PC-3 (cell line): ENCODE measurements at regions not wholly inside any gene's neighbourhood (a gene's known extent, or its start where the extent isn't known, plus 50 kb on each side); places are given as distances from the start of the nearest gene placed in this dataset.

ENCODE experiments used
- ATAC-seq: fragments of 200-7000 bp; cut with Tn5 transposase; 2 replicates; pipeline ENCODE4 v1.9.1; 2020; ENCODE audit warnings: mild to moderate bottlenecking, moderate library complexity
- BruUV-seq: library from RNA; stranded (reverse); fragments of 400-500 nt; replicated peaks from 2 replicates; lab custom pipeline; 2021; lab: Mats Ljungman, UMichigan
- CTCF ChIA-PET: fragments of 300-600 bp; sonication (Branson Sonifier 250); formaldehyde crosslinking; loops from one replicate; lab custom pipeline; 2022; ENCODE audit warnings: antibody characterized with exemption; lab: Charles Lee
- POLR2A ChIA-PET: fragments of 300-600 bp; sonication (Branson Sonifier 250); formaldehyde crosslinking; loops from one replicate; lab custom pipeline; 2022; ENCODE audit warnings: antibody characterized with exemption; ENCODE audit not compliant: unreplicated experiment; lab: Charles Lee
- DNase-seq: peaks from one replicate; pipeline ENCODE4 v3.0.0-alpha.2; 2015
- H2AFZ ChIP-seq: fragments of 300-600 bp; sonication (generic); 2 replicates; pipeline ENCODE4 v1.6.0; 2016; ENCODE audit warnings: antibody characterized with exemption, low read length
- H3F3A ChIP-seq: fragments of 300-600 bp; sonication (generic); one replicate; pipeline ENCODE4 v1.6.0; 2017; ENCODE audit warnings: antibody characterized with exemption, low read length, control low read depth, mild to moderate bottlenecking; ENCODE audit not compliant: unreplicated experiment
- H3K27ac ChIP-seq: fragments of 300-600 bp; sonication (generic); 2 replicates; pipeline ENCODE4 v1.5.1; 2016; ENCODE audit warnings: mild to moderate bottlenecking, low read length
- H3K27me3 ChIP-seq: fragments of 300-600 bp; sonication (generic); 2 replicates; pipeline ENCODE4 v1.6.1; 2016; ENCODE audit warnings: low read length, mixed read lengths
- H3K36me3 ChIP-seq: fragments of 300-600 bp; sonication (generic); 2 replicates; pipeline ENCODE4 v1.6.1; 2016; ENCODE audit warnings: low read depth, mixed run types, low read length, mixed read lengths
- H3K4me1 ChIP-seq: fragments of 300-600 bp; sonication (generic); 2 replicates; pipeline ENCODE4 v1.5.1; 2016; ENCODE audit warnings: low read length; ENCODE audit not compliant: insufficient read depth
- H3K4me2 ChIP-seq: fragments of 300-600 bp; sonication (generic); 2 replicates; pipeline ENCODE4 v1.6.0; 2016; ENCODE audit warnings: low read length
- H3K4me3 ChIP-seq: fragments of 300-600 bp; sonication (generic); 2 replicates; pipeline ENCODE4 v1.5.1; 2016; ENCODE audit warnings: mild to moderate bottlenecking, low read length, mixed read lengths
- H3K79me2 ChIP-seq: fragments of 300-600 bp; sonication (generic); 2 replicates; pipeline ENCODE4 v1.6.1; 2017; ENCODE audit warnings: low read length, mixed read lengths
- H3K9ac ChIP-seq: fragments of 300-600 bp; sonication (generic); 2 replicates; pipeline ENCODE4 v1.6.0; 2016; ENCODE audit warnings: mild to moderate bottlenecking, low read length
- H3K9me2 ChIP-seq: fragments of 300-600 bp; sonication (generic); replicated peaks from 2 replicates; pipeline ENCODE4 v1.6.1; 2016; ENCODE audit warnings: mixed run types, low read length, mixed read lengths
- H3K9me3 ChIP-seq: fragments of 300-600 bp; sonication (generic); 2 replicates; pipeline ENCODE4 v1.6.1; 2016; ENCODE audit warnings: low read length, mixed read lengths
- H4K20me1 ChIP-seq: fragments of 300-600 bp; sonication (generic); 2 replicates; pipeline ENCODE4 v1.6.1; 2016; ENCODE audit warnings: low read length, mixed read lengths
- CTCF ChIP-seq: fragments of 300-600 bp; sonication (generic); conservative IDR thresholded peaks from 2 replicates; pipeline ENCODE4 v1.5.1; 2017; ENCODE audit warnings: antibody characterized with exemption, low read depth, mild to moderate bottlenecking, low read length
- EZH2 ChIP-seq: fragments of 300-600 bp; sonication (generic); IDR thresholded peaks from one replicate; pipeline ENCODE4 v1.6.1; 2017; ENCODE audit warnings: antibody characterized with exemption, mild to moderate bottlenecking, low read length; ENCODE audit not compliant: unreplicated experiment
- EZH2phosphoT487 ChIP-seq: fragments of 300-600 bp; sonication (generic); IDR thresholded peaks from 2 replicates; pipeline ENCODE4 v1.6.1; 2018; ENCODE audit warnings: mild to moderate bottlenecking, antibody characterized with exemption, low read length, borderline replicate concordance
- intact Hi-C: fragments of 100-400 bp; cut with micrococcal nuclease; formaldehyde crosslinking; loops from 2 replicates; pipeline ENCODE4 v1.9.0; 2023

- Histone ChIP-seq H3K27me3 (no peaks in the 10 kb centered on the region), H3K36me3 (no peaks in the 10 kb centered on the region), H3K4me2 (no peak overlapping the region), H2AFZ (no peak overlapping the region), H3K9me3 (no peaks in the 10 kb centered on the region), H3K4me1 (no peaks in the 10 kb centered on the region), H3K9me2 (no peaks in the 10 kb centered on the region), H3K27ac (no peak overlapping the region), H4K20me1 (no peaks in the 10 kb centered on the region), H3K9ac (no peak overlapping the region), H3K79me2 (no peaks in the 10 kb centered on the region), H3F3A (no peaks in the 10 kb centered on the region), H3K4me3 (no peak overlapping the region)
- ATAC-seq (no peak), DNase-seq (no peak)
- POLR2A ChIA-PET: no interaction called here
- no peak for TF ChIP-seq CTCF
- no peak for TF ChIP-seq EZH2phosphoT487
- no peak for TF ChIP-seq EZH2
- BruUV-seq: no TSS peak
- CTCF ChIA-PET: no interaction called here
- intact Hi-C loops: no loop called here
These were observed 106.8 kb upstream of the RTL1 start for GRCh38 chr14:101010293-101010692.

- Histone ChIP-seq H3K27me3 (no peaks in the 10 kb centered on the region), H3K9ac (no peak overlapping the region), H3K9me3 (no peaks in the 10 kb centered on the region), H3K36me3 (no peaks in the 10 kb centered on the region), H2AFZ (no peak overlapping the region), H3K4me2 (no peak overlapping the region), H3K4me1 (no peaks in the 10 kb centered on the region), H3K79me2 (no peaks in the 10 kb centered on the region), H3K27ac (no peak overlapping the region), H3K4me3 (no peak overlapping the region), H3F3A (no peaks in the 10 kb centered on the region), H4K20me1 (no peaks in the 10 kb centered on the region), H3K9me2 (no peaks in the 10 kb centered on the region)
- DNase-seq (no peak), ATAC-seq (no peak)
- CTCF ChIA-PET: no interaction called here
- POLR2A ChIA-PET: no interaction called here
- BruUV-seq: no TSS peak
- no peak for TF ChIP-seq EZH2
- no peak for TF ChIP-seq CTCF
- TF ChIP-seq EZH2phosphoT487: no peak
- intact Hi-C loops: no loop called here
These were observed 107.3 kb upstream of the RTL1 start for GRCh38 chr14:101010835-101011234.

- POLR2A ChIA-PET: no interaction called here
- no peak overlapping the region for H3K4me2 ChIP-seq
These were observed 113.7 kb upstream of the RTL1 start for GRCh38 chr14:101017209-101017608.

More at GRCh38 chr14:101017209-101017608, 113.7 kb upstream of the RTL1 start:
- ATAC-seq: no peak
- DNase-seq: no peak
- no peaks in the 10 kb centered on the region for H3F3A ChIP-seq
- no peaks in the 10 kb centered on the region for H3K79me2 ChIP-seq
- no peak overlapping the region for H3K9ac ChIP-seq
- TF ChIP-seq EZH2 (no peak), EZH2phosphoT487 (no peak), CTCF (no peak)
- H3K9me2 ChIP-seq: no peaks in the 10 kb centered on the region
- intact Hi-C loops: no loop called here
- no peak overlapping the region for H3K27ac ChIP-seq
- no TSS peak for BruUV-seq
- H3K4me1 ChIP-seq: no peaks in the 10 kb centered on the region
- H4K20me1 ChIP-seq: no peaks in the 10 kb centered on the region
- no peak overlapping the region for H3K4me3 ChIP-seq
- CTCF ChIA-PET: no interaction called here
- no peaks in the 10 kb centered on the region for H3K27me3 ChIP-seq
- no peaks in the 10 kb centered on the region for H3K9me3 ChIP-seq
- no peaks in the 10 kb centered on the region for H3K36me3 ChIP-seq
- no peak overlapping the region for H2AFZ ChIP-seq
